ENCODE measurements at regions not wholly inside any gene's neighbourhood (a gene's known extent, or its start where the extent isn't known, plus 50 kb on each side); places are given as distances from the start of the nearest gene placed in this dataset.

- no peak overlapping the region for H3K4me2 ChIP-seq (ENCODE audit: extremely low read depth, insufficient read depth, low read length)
- no peaks in the 10 kb centered on the region for H3K79me2 ChIP-seq (ENCODE audit: control insufficient read depth, insufficient read depth, low read length)
- H3K4me3 ChIP-seq (replicated peaks in 1 of 4; ENCODE audit: control extremely low read depth in 1 of 4, insufficient read depth in 1 of 4, low read depth in 3 of 4, low read length in 4 of 4): no peak overlapping the region
- no peaks in the 10 kb centered on the region for H4K20me1 ChIP-seq (ENCODE audit: control insufficient read depth, extremely low read depth, insufficient read depth, low read length)
- TF ChIP-seq EZH2 (IDR thresholded peaks at IDR 0.05; ENCODE audit: low read length, missing control alignments) (no peak), CTCF (conservative IDR thresholded peaks at IDR 0.05 in 1 of 2, IDR thresholded peaks at IDR 0.05 in 1 of 2; ENCODE audit: low read depth in 1 of 2, low read length in 2 of 2) (no peak)
- no peak overlapping the region for H3K9ac ChIP-seq (ENCODE audit: insufficient read depth, low read length)
- H3K9me3 ChIP-seq (ENCODE audit: control insufficient read depth, insufficient read depth, low read depth, low read length): no peaks in the 10 kb centered on the region
- no peak overlapping the region for H3K27ac ChIP-seq (ENCODE audit: insufficient read depth, low read length)
- no peak for DNase-seq (ENCODE audit: low read depth in 2 of 2)
- no peak overlapping the region for H2AFZ ChIP-seq (ENCODE audit: low read length)
- no peaks in the 10 kb centered on the region for H3K36me3 ChIP-seq (ENCODE audit: control insufficient read depth, insufficient read depth, low read length)
- no peaks in the 10 kb centered on the region for H3K27me3 ChIP-seq (ENCODE audit: control insufficient read depth, insufficient read depth, low read length)
- no peaks in the 10 kb centered on the region for H3K4me1 ChIP-seq (ENCODE audit: control insufficient read depth, extremely low read depth, insufficient read depth, low read length)
Measured at GRCh38 chr18:54086046-54086802, 138.2 kb downstream of the MBD2 start.

GRCh38 chr18:54080858-54081257 is 143.6 kb downstream of the MBD2 start:
- Histone ChIP-seq H3K79me2 (ENCODE audit: control insufficient read depth, insufficient read depth, low read length) (no peaks in the 10 kb centered on the region), H3K4me1 (ENCODE audit: control insufficient read depth, extremely low read depth, insufficient read depth, low read length) (no peaks in the 10 kb centered on the region), H3K4me2 (ENCODE audit: extremely low read depth, insufficient read depth, low read length) (no peak overlapping the region), H3K27me3 (ENCODE audit: control insufficient read depth, insufficient read depth, low read length) (no peaks in the 10 kb centered on the region), H4K20me1 (ENCODE audit: control insufficient read depth, extremely low read depth, insufficient read depth, low read length) (no peaks in the 10 kb centered on the region), H3K27ac (ENCODE audit: insufficient read depth, low read length) (no peak overlapping the region), H3K9me3 (ENCODE audit: control insufficient read depth, insufficient read depth, low read depth, low read length) (no peaks in the 10 kb centered on the region), H3K4me3 (replicated peaks in 1 of 4; ENCODE audit: control extremely low read depth in 1 of 4, insufficient read depth in 1 of 4, low read depth in 3 of 4, low read length in 4 of 4) (no peak overlapping the region), H3K9ac (ENCODE audit: insufficient read depth, low read length) (no peak overlapping the region), H3K36me3 (ENCODE audit: control insufficient read depth, insufficient read depth, low read length) (no peaks in the 10 kb centered on the region), H2AFZ (ENCODE audit: low read length) (no peak overlapping the region)
- TF ChIP-seq EZH2 (IDR thresholded peaks at IDR 0.05; ENCODE audit: low read length, missing control alignments): no peak
- no peak for TF ChIP-seq CTCF (conservative IDR thresholded peaks at IDR 0.05 in 1 of 2, IDR thresholded peaks at IDR 0.05 in 1 of 2; ENCODE audit: low read depth in 1 of 2, low read length in 2 of 2)
- no peak for DNase-seq (ENCODE audit: low read depth in 2 of 2)

- H3K4me1 ChIP-seq (ENCODE audit: control insufficient read depth, extremely low read depth, insufficient read depth, low read length): no peaks in the 10 kb centered on the region
- no peaks in the 10 kb centered on the region for H3K79me2 ChIP-seq (ENCODE audit: control insufficient read depth, insufficient read depth, low read length)
- no peaks in the 10 kb centered on the region for H3K9me3 ChIP-seq (ENCODE audit: control insufficient read depth, insufficient read depth, low read depth, low read length)
- no peak overlapping the region for H3K4me3 ChIP-seq (replicated peaks in 1 of 4; ENCODE audit: control extremely low read depth in 1 of 4, insufficient read depth in 1 of 4, low read depth in 3 of 4, low read length in 4 of 4)
- H3K9ac ChIP-seq (ENCODE audit: insufficient read depth, low read length): no peak overlapping the region
- H3K27ac ChIP-seq (ENCODE audit: insufficient read depth, low read length): no peak overlapping the region
- TF ChIP-seq CTCF (conservative IDR thresholded peaks at IDR 0.05 in 1 of 2, IDR thresholded peaks at IDR 0.05 in 1 of 2; ENCODE audit: low read depth in 1 of 2, low read length in 2 of 2): no peak
- TF ChIP-seq EZH2 (IDR thresholded peaks at IDR 0.05; ENCODE audit: low read length, missing control alignments): no peak
- no peaks in the 10 kb centered on the region for H3K36me3 ChIP-seq (ENCODE audit: control insufficient read depth, insufficient read depth, low read length)
- H3K4me2 ChIP-seq (ENCODE audit: extremely low read depth, insufficient read depth, low read length): no peak overlapping the region
- DNase-seq (ENCODE audit: low read depth in 2 of 2): no peak
- no peaks in the 10 kb centered on the region for H4K20me1 ChIP-seq (ENCODE audit: control insufficient read depth, extremely low read depth, insufficient read depth, low read length)
- no peaks in the 10 kb centered on the region for H3K27me3 ChIP-seq (ENCODE audit: control insufficient read depth, insufficient read depth, low read length)
- H2AFZ ChIP-seq (ENCODE audit: low read length): no peak overlapping the region
Measured at GRCh38 chr18:54076166-54076565, 148.3 kb downstream of the MBD2 start.

Data from fibroblast of lung (primary cell).